D721Med (cell line): ENCODE measurements at regions not wholly inside any gene's neighbourhood (a gene's known extent, or its start where the extent isn't known, plus 50 kb on each side); places are given as distances from the start of the nearest gene placed in this dataset.
"Not testable (repeated sequence)": the region's sequence is repeated elsewhere in the genome, so short reads cannot be mapped to it uniquely, and the experiment has no call there.

Experiments
- DNase-seq: peaks from one replicate; pipeline ENCODE4 v3.0.0; 2011; ENCODE audit warnings: low spot score; ENCODE audit not compliant: insufficient read length
- FAIRE-seq: peaks from 2 replicates; lab custom pipeline; 2011; peaks lifted over from hg19 to GRCh38; lab: Jason Lieb, UNC
- CTCF ChIP-seq: IDR thresholded peaks from 2 replicates; pipeline ENCODE4 v1.5.1; 2012; ENCODE audit warnings: mild to moderate bottlenecking, control low read depth; ENCODE audit not compliant: insufficient read depth; ENCODE audit errors: missing control alignments

DNA sequence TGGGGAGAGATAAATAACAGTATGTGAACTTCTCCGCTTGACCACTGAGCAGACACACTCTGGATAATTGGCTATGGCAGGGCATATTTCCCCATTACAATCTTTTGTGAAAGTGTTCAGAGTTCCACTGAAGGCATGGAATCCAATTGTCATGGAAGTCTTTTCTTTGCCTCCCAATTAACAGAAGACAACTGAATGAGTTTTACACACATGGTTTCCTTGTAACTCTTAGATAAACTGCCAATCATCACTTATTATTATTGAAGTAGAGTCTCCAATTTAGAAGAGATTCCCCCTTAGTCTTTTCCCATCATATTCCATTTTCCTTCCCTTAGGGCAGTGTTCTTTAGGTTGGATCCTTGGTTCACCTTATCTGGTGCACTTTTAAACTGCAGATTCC, 308.3 kb downstream of the NR2F2 start:
- TF ChIP-seq CTCF = no peak
- no peak for DNase-seq
- no peak for FAIRE-seq

DNA sequence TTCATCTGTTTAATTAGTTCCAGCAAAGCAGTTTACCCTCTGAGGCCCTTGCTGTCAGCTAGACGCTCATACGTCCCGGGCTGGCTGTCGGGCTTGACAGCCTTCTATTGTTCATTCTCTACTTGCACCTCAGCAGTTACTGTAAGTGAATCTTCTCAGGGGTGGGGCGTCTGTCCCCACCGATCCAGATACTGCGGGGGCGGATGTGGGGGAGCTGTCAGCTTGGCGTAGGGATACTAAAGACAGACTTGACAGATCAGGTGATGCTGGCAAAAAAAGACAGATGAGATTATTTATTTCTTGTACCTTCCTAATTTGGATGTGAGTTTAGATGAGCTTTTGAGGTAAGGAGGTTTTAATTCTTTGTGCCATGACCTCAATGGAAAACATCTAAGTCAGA, 315.3 kb downstream of the NR2F2 start:
- no peak for TF ChIP-seq CTCF
- FAIRE-seq (no peak), DNase-seq (no peak)

DNA sequence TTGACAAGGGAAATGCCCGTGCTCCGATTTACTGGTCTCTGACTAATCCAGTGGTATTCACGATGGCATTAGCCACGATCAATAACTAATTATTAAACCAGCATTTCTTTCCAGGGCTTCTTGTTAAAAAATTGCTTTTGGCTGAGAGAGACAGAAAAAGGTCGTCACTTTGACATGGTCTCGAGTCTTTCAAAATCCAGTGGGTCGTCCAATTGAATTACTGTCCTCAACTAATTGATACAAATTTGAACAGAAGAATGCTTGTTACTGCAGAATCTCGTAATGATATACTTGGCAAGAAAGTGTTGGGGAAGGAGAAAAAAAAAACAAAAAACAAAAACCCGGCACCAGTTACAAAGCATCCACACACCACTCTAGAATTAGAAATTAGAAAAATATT, 318.4 kb downstream of the NR2F2 start:
- FAIRE-seq (no peak), DNase-seq (no peak)
- TF ChIP-seq CTCF = no peak

DNA sequence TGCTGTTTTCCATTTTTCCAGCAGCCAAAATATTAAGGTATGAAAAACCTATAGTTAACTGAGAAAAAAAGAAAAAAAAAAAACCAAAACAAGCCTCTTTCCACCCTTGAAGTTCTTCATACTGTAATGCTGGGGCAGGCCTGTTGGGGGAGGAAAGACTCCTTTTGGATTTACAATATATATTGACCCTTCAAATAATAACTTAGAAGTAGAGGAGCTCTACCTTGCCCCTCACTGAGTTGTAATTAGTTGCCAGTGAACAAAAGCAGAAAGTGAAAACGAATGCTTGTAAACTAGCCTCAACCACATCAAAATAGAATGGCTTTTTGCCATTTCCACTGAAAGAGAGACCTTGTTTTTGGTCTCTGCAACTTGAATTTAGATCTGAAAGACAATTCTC, 326.6 kb downstream of the NR2F2 start:
- no peak for DNase-seq
- no peak for FAIRE-seq
- TF ChIP-seq CTCF = no peak

DNA sequence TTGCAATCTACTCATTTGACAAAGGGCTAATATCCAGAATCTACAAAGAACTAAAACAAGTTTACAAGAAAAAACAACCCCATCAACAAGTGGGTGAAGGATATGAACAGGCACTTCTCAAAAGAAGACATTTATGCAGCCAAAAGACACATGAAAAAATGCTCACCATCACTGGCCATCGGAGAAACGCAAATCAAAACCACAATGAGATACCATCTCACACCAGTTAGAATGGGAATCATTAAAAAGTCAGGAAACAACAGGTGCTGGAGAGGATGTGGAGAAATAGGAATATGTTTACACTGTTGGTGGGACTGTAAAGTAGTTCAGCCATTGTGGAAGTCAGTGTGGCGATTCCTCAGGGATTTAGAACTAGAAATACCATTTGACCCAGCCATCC, 336.5 kb downstream of the NR2F2 start:
- not testable (repeated sequence) for FAIRE-seq, DNase-seq

DNA sequence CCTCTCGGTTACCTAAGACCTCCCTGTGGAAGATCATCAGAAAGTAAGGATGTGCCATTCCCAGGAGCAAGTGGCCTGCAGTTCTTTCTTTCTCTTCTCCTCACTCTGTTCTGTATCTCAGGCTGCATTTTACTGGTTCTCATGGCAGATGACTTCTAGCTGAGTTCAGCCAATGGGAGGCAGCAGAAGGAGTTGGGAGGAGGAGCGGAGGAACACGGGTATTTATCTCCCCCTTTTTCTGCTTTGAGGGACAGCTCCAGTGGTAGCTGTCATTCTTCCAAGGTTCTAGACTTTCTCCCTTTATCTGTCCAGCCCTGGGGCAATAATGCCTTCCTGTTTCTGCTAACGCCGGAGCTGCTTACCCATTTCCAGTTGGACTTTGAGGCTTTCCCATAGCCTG, 339.9 kb downstream of the NR2F2 start:
- FAIRE-seq (no peak), DNase-seq (no peak)
- no peak for TF ChIP-seq CTCF

- no peak for FAIRE-seq
- no peak for TF ChIP-seq CTCF
These were observed 342.1 kb downstream of the NR2F2 start for GRCh38 chr15:96672629-96673028.

DNA sequence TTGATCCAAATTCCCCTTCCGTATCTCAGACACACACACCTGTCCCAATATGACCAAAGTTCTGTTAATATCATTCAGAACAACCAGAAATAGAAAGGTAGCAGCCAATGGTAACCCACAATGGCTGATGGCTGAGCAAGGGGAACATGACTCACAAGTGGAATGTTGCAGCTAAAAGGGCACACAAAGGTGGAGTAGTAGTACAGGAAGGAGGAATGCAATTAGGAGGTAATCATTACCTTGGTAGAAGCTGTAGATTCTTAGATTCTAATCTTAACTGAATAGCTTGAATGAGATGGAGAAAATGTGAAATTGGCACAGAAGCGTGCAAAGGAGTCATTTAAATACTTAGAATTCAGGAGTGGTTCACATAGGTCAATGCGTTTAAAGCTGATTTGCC, 347.9 kb downstream of the NR2F2 start:
- no peak for TF ChIP-seq CTCF
- FAIRE-seq = no peak
- DNase-seq = no peak

More at GRCh38 chr15:96672629-96673028, 342.1 kb downstream of the NR2F2 start:
- no peak for DNase-seq
